ENCODE measurements at regions not wholly inside any gene's neighbourhood (a gene's known extent, or its start where the extent isn't known, plus 50 kb on each side); places are given as distances from the start of the nearest gene placed in this dataset.
A peak's percentile ranks its signal among the peaks of the same experiment; 100 is the strongest.
"Not testable (repeated sequence)": the region's sequence is repeated elsewhere in the genome, so short reads cannot be mapped to it uniquely, and the experiment has no call there.

- Histone ChIP-seq H3K9ac (no peak overlapping the region), H3K4me1 (peaks cover 11 to 49% (median 17%) of the 10 kb centered on the region in 10 experiments), H3K36me3 (no peaks in the 10 kb centered on the region), H3K9me3 (replicated peaks in 1 of 11) (peaks cover 0 to 45% (median 25%) of the 10 kb centered on the region in 11 experiments; a peak in 15 of 22 replicates), H4K20me1 (no peaks in the 10 kb centered on the region), H3K27ac (no peak overlapping the region), H3K4me3 (no peak overlapping the region), H3K27me3 (no peaks in the 10 kb centered on the region), H3K4me2 (no peak overlapping the region)
- TF ChIP-seq Cebpa-rat (IDR thresholded peaks at IDR 0.05): no peak
These were observed 101.4 kb upstream of the FAT1 start for GRCh38 chr4:186825069-186825468.

GRCh38 chr4:186826006-186826405 lies 102.3 kb upstream of the FAT1 start:
- H3K4me3 ChIP-seq: no peak overlapping the region
- no peak overlapping the region for H3K4me2 ChIP-seq
- H4K20me1 ChIP-seq: no peaks in the 10 kb centered on the region
- no peaks in the 10 kb centered on the region for H3K27me3 ChIP-seq
- H3K9me3 ChIP-seq (replicated peaks in 1 of 11): peaks cover 0 to 47% (median 30%) of the 10 kb centered on the region in 11 experiments; a peak in 15 of 22 replicates
- no peak overlapping the region for H3K27ac ChIP-seq
- no peak overlapping the region for H3K9ac ChIP-seq
- peaks cover 2 to 40% (median 8%) of the 10 kb centered on the region in 10 experiments; a peak in 18 of 20 replicates for H3K4me1 ChIP-seq
- TF ChIP-seq Cebpa-rat (IDR thresholded peaks at IDR 0.05): no peak
- H3K36me3 ChIP-seq: no peaks in the 10 kb centered on the region

- Histone ChIP-seq H3K4me1 (peaks cover 0 to 30% (median 4%) of the 10 kb centered on the region in 10 experiments; a peak in 7 of 20 replicates), H3K4me2 (no peak overlapping the region), H3K9me3 (replicated peaks in 1 of 11) (peaks cover 0 to 56% (median 37%) of the 10 kb centered on the region in 11 experiments; a peak in 17 of 22 replicates)
These were observed 103.3 kb upstream of the FAT1 start for GRCh38 chr4:186826846-186827533.

GRCh38 chr4:186827534-186827897 lies 103.9 kb upstream of the FAT1 start:
- peaks cover 0 to 25% (median 3%) of the 10 kb centered on the region in 10 experiments; a peak in 7 of 20 replicates for H3K4me1 ChIP-seq
- H3K4me2 ChIP-seq: no peak overlapping the region
- H3K27me3 ChIP-seq: no peaks in the 10 kb centered on the region
- no peak for TF ChIP-seq Cebpa-rat (IDR thresholded peaks at IDR 0.05)
- H4K20me1 ChIP-seq: no peaks in the 10 kb centered on the region
- H3K27ac ChIP-seq: no peak overlapping the region
- H3K9ac ChIP-seq: no peak overlapping the region
- H3K36me3 ChIP-seq: no peaks in the 10 kb centered on the region
- no peak overlapping the region for H3K4me3 ChIP-seq
- peaks cover 0 to 58% (median 40%) of the 10 kb centered on the region in 11 experiments; a peak in 17 of 22 replicates for H3K9me3 ChIP-seq (replicated peaks in 1 of 11)

More at GRCh38 chr4:186826846-186827533, 103.3 kb upstream of the FAT1 start:
- Histone ChIP-seq H3K4me3 (no peak overlapping the region), H3K27ac (no peak overlapping the region), H3K27me3 (no peaks in the 10 kb centered on the region), H3K36me3 (no peaks in the 10 kb centered on the region), H3K9ac (no peak overlapping the region), H4K20me1 (no peaks in the 10 kb centered on the region)
- TF ChIP-seq Cebpa-rat (IDR thresholded peaks at IDR 0.05): no peak

GRCh38 chr4:186829097-186829496 lies 105.4 kb upstream of the FAT1 start:
- no peaks in the 10 kb centered on the region for H3K36me3 ChIP-seq
- TF ChIP-seq Cebpa-rat (IDR thresholded peaks at IDR 0.05): no peak
- H3K9ac ChIP-seq: no peak overlapping the region
- peak overlapping the region in 4 of 11 experiments; percentile 8 to 37 (median 15); a peak in 6 of 22 replicates for H3K4me2 ChIP-seq
- H3K4me1 ChIP-seq: peaks cover 0 to 14% (median 3%) of the 10 kb centered on the region in 10 experiments; a peak in 7 of 20 replicates
- H3K27ac ChIP-seq: no peak overlapping the region
- no peaks in the 10 kb centered on the region for H4K20me1 ChIP-seq
- H3K4me3 ChIP-seq: no peak overlapping the region
- no peaks in the 10 kb centered on the region for H3K27me3 ChIP-seq
- H3K9me3 ChIP-seq (replicated peaks in 1 of 11): peaks cover 0 to 51% (median 33%) of the 10 kb centered on the region in 11 experiments; a peak in 16 of 22 replicates

- Histone ChIP-seq H3K27me3 (no peaks in the 10 kb centered on the region), H3K9ac (no peak overlapping the region), H3K9me3 (replicated peaks in 1 of 11) (peaks cover 0 to 43% (median 26%) of the 10 kb centered on the region in 11 experiments; a peak in 16 of 22 replicates), H3K4me1 (peaks cover 0 to 14% (median 3%) of the 10 kb centered on the region in 10 experiments; a peak in 7 of 20 replicates), H3K4me3 (no peak overlapping the region), H3K27ac (no peak overlapping the region), H3K4me2 (peak overlapping the region in 4 of 11 experiments; percentile 8 to 37 (median 15); a peak in 6 of 22 replicates), H4K20me1 (no peaks in the 10 kb centered on the region), H3K36me3 (no peaks in the 10 kb centered on the region)
- TF ChIP-seq Cebpa-rat (IDR thresholded peaks at IDR 0.05): no peak
These were observed 106.2 kb upstream of the FAT1 start for GRCh38 chr4:186829740-186830449.

- Histone ChIP-seq H3K4me1 (peaks cover 0 to 14% (median 3%) of the 10 kb centered on the region in 10 experiments; a peak in 7 of 20 replicates), H3K36me3 (no peaks in the 10 kb centered on the region), H4K20me1 (no peaks in the 10 kb centered on the region), H3K4me2 (no peak overlapping the region), H3K4me3 (no peak overlapping the region), H3K27ac (no peak overlapping the region), H3K9me3 (replicated peaks in 1 of 11) (peaks cover 0 to 42% (median 23%) of the 10 kb centered on the region in 11 experiments; a peak in 16 of 22 replicates), H3K27me3 (no peaks in the 10 kb centered on the region), H3K9ac (no peak overlapping the region)
- no peak for TF ChIP-seq Cebpa-rat (IDR thresholded peaks at IDR 0.05)
These were observed 107.9 kb upstream of the FAT1 start for GRCh38 chr4:186831574-186831973.

GRCh38 chr4:186832906-186833305 lies 109.2 kb upstream of the FAT1 start:
- Histone ChIP-seq H3K4me2 (no peak overlapping the region), H3K36me3 (no peaks in the 10 kb centered on the region), H3K27me3 (no peaks in the 10 kb centered on the region), H3K9me3 (replicated peaks in 1 of 11) (peaks cover 0 to 42% (median 26%) of the 10 kb centered on the region in 11 experiments; a peak in 16 of 22 replicates), H3K4me3 (no peak overlapping the region), H4K20me1 (no peaks in the 10 kb centered on the region), H3K9ac (no peak overlapping the region), H3K27ac (no peak overlapping the region), H3K4me1 (peaks cover 0 to 14% (median 3%) of the 10 kb centered on the region in 10 experiments; a peak in 7 of 20 replicates)
- no peak for TF ChIP-seq Cebpa-rat (IDR thresholded peaks at IDR 0.05)

- H3K36me3 ChIP-seq; H3K9ac ChIP-seq; H3K27me3 ChIP-seq; H3K4me3 ChIP-seq; H3K9me3 ChIP-seq (replicated peaks in 1 of 11); H3K27ac ChIP-seq; H4K20me1 ChIP-seq; H3K4me2 ChIP-seq: not testable (repeated sequence)
- peaks cover 12 to 29% (median 17%) of the 10 kb centered on the region in 10 experiments for H3K4me1 ChIP-seq
These were observed 113.8 kb upstream of the FAT1 start for GRCh38 chr4:186837463-186837862.

All from BLaER1 treated with 17β-estradiol and CSF1 and Interleukin-3, amounts not matched to agents 10 nM and 100 nM (cell line).